Fibroblast of lung (primary cell): ENCODE measurements at regions not wholly inside any gene's neighbourhood (a gene's known extent, or its start where the extent isn't known, plus 50 kb on each side); places are given as distances from the start of the nearest gene placed in this dataset.

Source experiments
- EZH2 ChIP-seq: IDR thresholded peaks from 2 replicates; pipeline ENCODE4 v1.5.1; 2012; ENCODE audit warnings: low read length, control low read depth, mild to moderate bottlenecking; ENCODE audit errors: missing control alignments
- TF ChIP-seq, protein P1 (sequence below), 2 donors: IDR thresholded peaks in 1 of 2; conservative IDR thresholded peaks in 1 of 2; 1 replicate in 1 of 2; 2 replicates in 1 of 2; pipeline ENCODE4 v1.5.1; 2011 to 2012; ENCODE audit warnings: low read length in 2 of 2, control low read depth in 1 of 2, inconsistent platforms in 1 of 2, low read depth in 1 of 2, mild to moderate bottlenecking in 1 of 2

DNA sequence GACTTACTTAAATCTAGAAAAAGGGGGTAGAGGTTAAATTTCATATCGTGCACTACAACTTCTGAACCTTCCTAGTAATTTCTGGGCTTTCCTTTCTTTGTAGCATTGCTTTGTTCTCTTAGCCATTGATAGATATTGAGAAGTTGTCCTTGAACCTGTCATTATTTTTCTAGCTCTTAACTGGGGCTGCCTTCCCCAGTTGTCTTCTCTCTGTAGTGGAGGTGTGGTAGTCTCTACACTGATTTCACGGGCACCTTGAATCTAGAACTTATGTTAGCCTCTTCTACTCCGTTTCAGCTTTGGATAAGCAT, 504.0 kb downstream of the PCNX1 start:
- TF ChIP-seq, protein P1, sequence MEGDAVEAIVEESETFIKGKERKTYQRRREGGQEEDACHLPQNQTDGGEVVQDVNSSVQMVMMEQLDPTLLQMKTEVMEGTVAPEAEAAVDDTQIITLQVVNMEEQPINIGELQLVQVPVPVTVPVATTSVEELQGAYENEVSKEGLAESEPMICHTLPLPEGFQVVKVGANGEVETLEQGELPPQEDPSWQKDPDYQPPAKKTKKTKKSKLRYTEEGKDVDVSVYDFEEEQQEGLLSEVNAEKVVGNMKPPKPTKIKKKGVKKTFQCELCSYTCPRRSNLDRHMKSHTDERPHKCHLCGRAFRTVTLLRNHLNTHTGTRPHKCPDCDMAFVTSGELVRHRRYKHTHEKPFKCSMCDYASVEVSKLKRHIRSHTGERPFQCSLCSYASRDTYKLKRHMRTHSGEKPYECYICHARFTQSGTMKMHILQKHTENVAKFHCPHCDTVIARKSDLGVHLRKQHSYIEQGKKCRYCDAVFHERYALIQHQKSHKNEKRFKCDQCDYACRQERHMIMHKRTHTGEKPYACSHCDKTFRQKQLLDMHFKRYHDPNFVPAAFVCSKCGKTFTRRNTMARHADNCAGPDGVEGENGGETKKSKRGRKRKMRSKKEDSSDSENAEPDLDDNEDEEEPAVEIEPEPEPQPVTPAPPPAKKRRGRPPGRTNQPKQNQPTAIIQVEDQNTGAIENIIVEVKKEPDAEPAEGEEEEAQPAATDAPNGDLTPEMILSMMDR (conservative IDR thresholded peaks at IDR 0.05 in 1 of 2, IDR thresholded peaks at IDR 0.05 in 1 of 2; ENCODE audit: low read depth in 1 of 2, low read length in 2 of 2), result no peak
- no peak for TF ChIP-seq EZH2
